ENCODE measurements at regions not wholly inside any gene's neighbourhood (a gene's known extent, or its start where the extent isn't known, plus 50 kb on each side); places are given as distances from the start of the nearest gene placed in this dataset.

GRCh38 chr9:129379181-129379836 is 201.2 kb upstream of the IER5L start:
- no peak for DNase-seq
- Histone ChIP-seq H3K4me1 (ENCODE audit: control insufficient read depth, insufficient read depth, low read length) (peaks cover 20% of the 10 kb centered on the region), H3K27ac (ENCODE audit: low read length) (no peak overlapping the region), H3K9me3 (ENCODE audit: control insufficient read depth, insufficient read depth, low read length) (no peaks in the 10 kb centered on the region), H3K36me3 (ENCODE audit: control insufficient read depth, insufficient read depth, low read length) (no peaks in the 10 kb centered on the region), H3K27me3 (ENCODE audit: control insufficient read depth, insufficient read depth, low read length) (no peaks in the 10 kb centered on the region), H3K4me3 (ENCODE audit: low read length) (no peak overlapping the region)
- Mint-ChIP-seq H3K4me1 (peaks cover 0 to 13% of the 10 kb centered on the region in 2 donors), H3K36me3 (no peaks in the 10 kb centered on the region), H3K27me3 (ENCODE audit: low read depth in 2 of 2) (no peaks in the 10 kb centered on the region), H3K9me3 (no peaks in the 10 kb centered on the region), H3K4me3 (no peak overlapping the region), H3K27ac (no peak overlapping the region)
- intact Hi-C loops (cut with micrococcal nuclease): no loop called here
- ATAC-seq: no peak
- TF ChIP-seq CTCF (IDR thresholded peaks at IDR 0.05): no peak
- WGBS (ENCODE audit: insufficient coverage): 93% methylated on average over 16 of the region's 16 CpGs

GRCh38 chr9:129377931-129378661 is 200.0 kb upstream of the IER5L start:
- Mint-ChIP-seq H3K4me3 (no peak overlapping the region), H3K4me1 (peaks cover 0 to 4% of the 10 kb centered on the region in 2 donors), H3K36me3 (no peaks in the 10 kb centered on the region), H3K9me3 (no peaks in the 10 kb centered on the region), H3K27me3 (ENCODE audit: low read depth in 2 of 2) (no peaks in the 10 kb centered on the region), H3K27ac (no peak overlapping the region)
- no peak for ATAC-seq
- H3K9me3 ChIP-seq (ENCODE audit: control insufficient read depth, insufficient read depth, low read length): no peaks in the 10 kb centered on the region
- no peak for DNase-seq
- H3K4me3 ChIP-seq (ENCODE audit: low read length): no peak overlapping the region
- no peaks in the 10 kb centered on the region for H3K36me3 ChIP-seq (ENCODE audit: control insufficient read depth, insufficient read depth, low read length)
- H3K27ac ChIP-seq (ENCODE audit: low read length): no peak overlapping the region
- H3K27me3 ChIP-seq (ENCODE audit: control insufficient read depth, insufficient read depth, low read length): no peaks in the 10 kb centered on the region
- peaks cover 11% of the 10 kb centered on the region for H3K4me1 ChIP-seq (ENCODE audit: control insufficient read depth, insufficient read depth, low read length)
- intact Hi-C loops (cut with micrococcal nuclease): no loop called here
- WGBS (ENCODE audit: insufficient coverage): 93% methylated on average over 28 of the region's 28 CpGs
- no peak for TF ChIP-seq CTCF (IDR thresholded peaks at IDR 0.05)

- no peaks in the 10 kb centered on the region for H3K9me3 Mint-ChIP-seq
- TF ChIP-seq CTCF (IDR thresholded peaks at IDR 0.05): no peak
- H3K4me3 ChIP-seq (ENCODE audit: low read length): no peak overlapping the region
- no peaks in the 10 kb centered on the region for H3K27me3 Mint-ChIP-seq (ENCODE audit: low read depth in 2 of 2)
- no peaks in the 10 kb centered on the region for H3K27me3 ChIP-seq (ENCODE audit: control insufficient read depth, insufficient read depth, low read length)
- H3K36me3 Mint-ChIP-seq: no peaks in the 10 kb centered on the region
- H3K4me3 Mint-ChIP-seq: no peak overlapping the region
- H3K4me1 Mint-ChIP-seq: no peaks in the 10 kb centered on the region
- peaks cover 2% of the 10 kb centered on the region for H3K4me1 ChIP-seq (ENCODE audit: control insufficient read depth, insufficient read depth, low read length)
- no peak overlapping the region for H3K27ac ChIP-seq (ENCODE audit: low read length)
- 94% methylated on average over 5 of the region's 5 CpGs for WGBS (ENCODE audit: insufficient coverage)
- intact Hi-C loops (cut with micrococcal nuclease): no loop called here
- H3K27ac Mint-ChIP-seq: no peak overlapping the region
- H3K9me3 ChIP-seq (ENCODE audit: control insufficient read depth, insufficient read depth, low read length): no peaks in the 10 kb centered on the region
- ATAC-seq (no peak), DNase-seq (no peak)
- H3K36me3 ChIP-seq (ENCODE audit: control insufficient read depth, insufficient read depth, low read length): no peaks in the 10 kb centered on the region
Observed at GRCh38 chr9:129377181-129377580, 199.1 kb upstream of the IER5L start.

Measured in natural killer cell (primary cell).